Ramos (cell line): ENCODE measurements at regions not wholly inside any gene's neighbourhood (a gene's known extent, or its start where the extent isn't known, plus 50 kb on each side); places are given as distances from the start of the nearest gene placed in this dataset.

ENCODE experiments used
- in situ Hi-C: fragments of 300-500 bp; cut with MboI; formaldehyde crosslinking; loops from one replicate; pipeline ENCODE4 v1.14.3; 2022; ENCODE audit warnings: low sequenced_read_pairs; ENCODE audit not compliant: unreplicated experiment

GRCh38 chr1:58316141-58316540 lies 230.4 kb downstream of the OMA1 start:
- in situ Hi-C loops, result no loop called here

GRCh38 chr1:58312971-58313563 lies 233.5 kb downstream of the OMA1 start:
- in situ Hi-C loops, result no loop called here

- in situ Hi-C loops, result no loop called here
Observed at GRCh38 chr1:58312461-58312860, 234.1 kb downstream of the OMA1 start.

- in situ Hi-C loops, result no loop called here
Observed at GRCh38 chr1:58310881-58311280, 235.6 kb downstream of the OMA1 start.

GRCh38 chr1:58310469-58310868 lies 236.1 kb downstream of the OMA1 start:
- in situ Hi-C loops, result no loop called here

- in situ Hi-C loops, result no loop called here
Observed at GRCh38 chr1:58308206-58308605, 238.3 kb downstream of the OMA1 start.

GRCh38 chr1:58307431-58307830 lies 239.1 kb downstream of the OMA1 start:
- in situ Hi-C loops, result no loop called here

- in situ Hi-C loops, result no loop called here
Observed at GRCh38 chr1:58305622-58306021, 240.9 kb downstream of the OMA1 start.

GRCh38 chr1:58304346-58304975 lies 242.1 kb downstream of the OMA1 start:
- in situ Hi-C loops, result no loop called here

GRCh38 chr1:58303841-58304240 lies 242.7 kb downstream of the OMA1 start:
- in situ Hi-C loops, result no loop called here

- in situ Hi-C loops, result no loop called here
Observed at GRCh38 chr1:58293388-58293787, 253.1 kb downstream of the OMA1 start.

GRCh38 chr1:58290685-58291372 lies 255.7 kb downstream of the OMA1 start:
- in situ Hi-C loops, result no loop called here

GRCh38 chr1:58288624-58289142 lies 257.8 kb downstream of the OMA1 start:
- in situ Hi-C loops, result no loop called here

GRCh38 chr1:58287894-58288623 lies 258.5 kb downstream of the OMA1 start:
- in situ Hi-C loops, result no loop called here

- in situ Hi-C loops, result no loop called here
Observed at GRCh38 chr1:58284225-58284510, 262.4 kb downstream of the OMA1 start.

GRCh38 chr1:58283388-58284224 lies 262.9 kb downstream of the OMA1 start:
- in situ Hi-C loops, result no loop called here

- in situ Hi-C loops, result no loop called here
Observed at GRCh38 chr1:58282623-58283387, 263.7 kb downstream of the OMA1 start.

- in situ Hi-C loops, result no loop called here
Observed at GRCh38 chr1:58266242-58266641, 280.3 kb downstream of the OMA1 start.

GRCh38 chr1:58264462-58264861 lies 282.1 kb downstream of the OMA1 start:
- in situ Hi-C loops, result no loop called here
